ENCODE measurements at regions not wholly inside any gene's neighbourhood (a gene's known extent, or its start where the extent isn't known, plus 50 kb on each side); places are given as distances from the start of the nearest gene placed in this dataset.

GRCh38 chr6:134480593-134480992, 162.7 kb upstream of the SGK1 start:
- no peaks in the 10 kb centered on the region for H3K27me3 ChIP-seq (ENCODE audit: insufficient read depth, poor library complexity, severe bottlenecking)
- DNase-seq (ENCODE audit: low read depth in 1 of 2, low spot score in 1 of 2), result no peak
- TF ChIP-seq REST (IDR thresholded peaks at IDR 0.05; ENCODE audit: insufficient replicate concordance, low read depth), result no peak
- TF ChIP-seq SPI1 (IDR thresholded peaks at IDR 0.05; ENCODE audit: borderline replicate concordance, low read depth), result no peak
- TF ChIP-seq CTCF (IDR thresholded peaks at IDR 0.05; ENCODE audit: insufficient read depth, low read length), result no peak
- no peak for TF ChIP-seq POLR2AphosphoS5 (IDR thresholded peaks at IDR 0.05; ENCODE audit: low read depth)
- TF ChIP-seq GABPA (IDR thresholded peaks at IDR 0.05; ENCODE audit: low read depth), result no peak
- H3K27ac ChIP-seq (replicated peaks), result no peak overlapping the region
- no peak overlapping the region for H3K4me3 ChIP-seq (replicated peaks; ENCODE audit: insufficient read depth, low read length)

- H3K27ac ChIP-seq (replicated peaks), result no peak overlapping the region
- TF ChIP-seq SPI1 (IDR thresholded peaks at IDR 0.05; ENCODE audit: borderline replicate concordance, low read depth) (no peak), REST (IDR thresholded peaks at IDR 0.05; ENCODE audit: insufficient replicate concordance, low read depth) (no peak), GABPA (IDR thresholded peaks at IDR 0.05; ENCODE audit: low read depth) (no peak), POLR2AphosphoS5 (IDR thresholded peaks at IDR 0.05; ENCODE audit: low read depth) (no peak), CTCF (IDR thresholded peaks at IDR 0.05; ENCODE audit: insufficient read depth, low read length) (no peak)
These were observed 161.0 kb upstream of the SGK1 start for GRCh38 chr6:134478764-134479399.

DNA sequence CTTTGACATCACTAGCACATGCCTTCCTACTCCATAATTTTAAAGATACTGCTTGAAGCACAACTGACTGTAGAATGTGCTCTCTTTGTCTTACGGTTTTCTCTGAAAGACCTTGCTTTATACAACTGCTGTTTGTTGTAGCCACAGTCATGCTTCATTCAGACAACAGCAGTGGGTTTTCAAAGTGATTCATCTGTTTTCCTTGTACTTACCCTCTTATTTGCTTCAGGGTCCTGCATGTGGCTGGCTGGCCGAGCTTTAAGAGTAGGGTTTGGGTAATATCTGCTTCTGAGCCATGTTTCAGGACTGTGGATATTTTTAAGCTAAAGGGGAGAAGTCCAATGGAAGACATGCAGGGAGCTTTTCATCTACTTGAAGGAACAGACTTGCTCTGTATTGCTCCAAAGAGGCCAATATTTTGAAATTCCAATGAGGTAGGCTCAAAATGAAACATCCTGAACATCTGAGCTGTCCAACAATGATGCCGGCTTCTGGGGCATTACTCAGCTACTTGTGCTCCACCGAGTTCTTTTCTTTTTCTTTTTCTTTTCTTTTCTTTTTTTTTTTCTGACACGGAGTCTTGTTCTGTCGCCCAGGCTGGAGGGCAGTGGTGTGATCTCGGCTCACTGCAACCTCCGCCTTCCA, 160.2 kb upstream of the SGK1 start:
- no peak for TF ChIP-seq SPI1 (IDR thresholded peaks at IDR 0.05; ENCODE audit: borderline replicate concordance, low read depth)
- no peak for TF ChIP-seq REST (IDR thresholded peaks at IDR 0.05; ENCODE audit: insufficient replicate concordance, low read depth)
- no peak for TF ChIP-seq CTCF (IDR thresholded peaks at IDR 0.05; ENCODE audit: insufficient read depth, low read length)
- TF ChIP-seq POLR2AphosphoS5 (IDR thresholded peaks at IDR 0.05; ENCODE audit: low read depth), result no peak
- Histone ChIP-seq H3K27me3 (ENCODE audit: insufficient read depth, poor library complexity, severe bottlenecking) (no peaks in the 10 kb centered on the region), H3K4me3 (replicated peaks; ENCODE audit: insufficient read depth, low read length) (no peak overlapping the region), H3K27ac (replicated peaks) (no peak overlapping the region)
- no peak for DNase-seq (ENCODE audit: low read depth in 1 of 2, low spot score in 1 of 2)

More at GRCh38 chr6:134478764-134479399, 161.0 kb upstream of the SGK1 start:
- no peak for DNase-seq (ENCODE audit: low read depth in 1 of 2, low spot score in 1 of 2)
- H3K4me3 ChIP-seq (replicated peaks; ENCODE audit: insufficient read depth, low read length), result no peak overlapping the region
- H3K27me3 ChIP-seq (ENCODE audit: insufficient read depth, poor library complexity, severe bottlenecking), result no peaks in the 10 kb centered on the region

Data from HL-60 (cell line).